LNCAP (cell line): ENCODE measurements at regions not wholly inside any gene's neighbourhood (a gene's known extent, or its start where the extent isn't known, plus 50 kb on each side); places are given as distances from the start of the nearest gene placed in this dataset.

ENCODE experiments used
- TF ChIP-seq, protein P1 (sequence below): fragments of 450-650 bp; IDR thresholded peaks from 2 replicates; pipeline ENCODE4 v1.5.1; 2017; ENCODE audit warnings: mild to moderate bottlenecking

DNA sequence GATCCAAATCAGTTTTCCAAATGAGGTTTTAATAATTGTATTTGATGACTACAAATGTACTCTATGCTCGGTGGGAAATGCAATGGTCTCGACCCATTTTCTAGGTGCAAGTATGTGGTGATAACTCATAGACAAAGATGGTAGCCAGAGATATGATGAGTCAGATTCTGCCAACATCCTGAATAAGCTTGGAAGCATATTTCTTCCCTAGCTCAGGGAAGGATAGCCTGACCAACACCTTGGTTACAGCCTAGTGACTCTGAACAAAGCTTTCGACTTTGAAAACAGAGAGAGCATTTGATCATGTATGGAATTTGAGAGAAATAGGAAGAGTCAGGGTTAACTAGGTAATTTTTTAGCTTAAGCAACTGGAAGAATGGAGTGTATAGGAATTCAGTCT is 128.3 kb upstream of the MYOCD start:
- TF ChIP-seq, protein P1, sequence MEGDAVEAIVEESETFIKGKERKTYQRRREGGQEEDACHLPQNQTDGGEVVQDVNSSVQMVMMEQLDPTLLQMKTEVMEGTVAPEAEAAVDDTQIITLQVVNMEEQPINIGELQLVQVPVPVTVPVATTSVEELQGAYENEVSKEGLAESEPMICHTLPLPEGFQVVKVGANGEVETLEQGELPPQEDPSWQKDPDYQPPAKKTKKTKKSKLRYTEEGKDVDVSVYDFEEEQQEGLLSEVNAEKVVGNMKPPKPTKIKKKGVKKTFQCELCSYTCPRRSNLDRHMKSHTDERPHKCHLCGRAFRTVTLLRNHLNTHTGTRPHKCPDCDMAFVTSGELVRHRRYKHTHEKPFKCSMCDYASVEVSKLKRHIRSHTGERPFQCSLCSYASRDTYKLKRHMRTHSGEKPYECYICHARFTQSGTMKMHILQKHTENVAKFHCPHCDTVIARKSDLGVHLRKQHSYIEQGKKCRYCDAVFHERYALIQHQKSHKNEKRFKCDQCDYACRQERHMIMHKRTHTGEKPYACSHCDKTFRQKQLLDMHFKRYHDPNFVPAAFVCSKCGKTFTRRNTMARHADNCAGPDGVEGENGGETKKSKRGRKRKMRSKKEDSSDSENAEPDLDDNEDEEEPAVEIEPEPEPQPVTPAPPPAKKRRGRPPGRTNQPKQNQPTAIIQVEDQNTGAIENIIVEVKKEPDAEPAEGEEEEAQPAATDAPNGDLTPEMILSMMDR: no peak

DNA sequence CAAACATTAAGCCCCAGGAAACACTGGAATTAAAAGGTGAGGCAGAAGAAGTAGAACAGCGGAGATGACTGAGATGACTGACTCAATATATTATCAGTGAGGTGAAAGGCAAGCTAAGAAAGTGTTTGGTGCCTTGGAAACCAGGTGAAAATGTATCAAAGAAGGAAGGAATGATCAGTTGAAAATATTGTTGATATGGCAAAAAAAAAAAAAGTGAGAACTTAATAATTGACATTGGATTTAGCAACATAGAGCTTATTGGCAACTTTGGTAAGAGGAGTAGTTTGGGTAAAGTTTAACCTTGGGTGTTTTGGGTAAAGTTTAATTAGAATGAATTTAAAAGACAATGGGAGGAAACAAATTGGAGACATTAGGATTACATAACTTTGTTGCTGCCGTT is 127.7 kb upstream of the MYOCD start:
- TF ChIP-seq, protein P1: no peak

DNA sequence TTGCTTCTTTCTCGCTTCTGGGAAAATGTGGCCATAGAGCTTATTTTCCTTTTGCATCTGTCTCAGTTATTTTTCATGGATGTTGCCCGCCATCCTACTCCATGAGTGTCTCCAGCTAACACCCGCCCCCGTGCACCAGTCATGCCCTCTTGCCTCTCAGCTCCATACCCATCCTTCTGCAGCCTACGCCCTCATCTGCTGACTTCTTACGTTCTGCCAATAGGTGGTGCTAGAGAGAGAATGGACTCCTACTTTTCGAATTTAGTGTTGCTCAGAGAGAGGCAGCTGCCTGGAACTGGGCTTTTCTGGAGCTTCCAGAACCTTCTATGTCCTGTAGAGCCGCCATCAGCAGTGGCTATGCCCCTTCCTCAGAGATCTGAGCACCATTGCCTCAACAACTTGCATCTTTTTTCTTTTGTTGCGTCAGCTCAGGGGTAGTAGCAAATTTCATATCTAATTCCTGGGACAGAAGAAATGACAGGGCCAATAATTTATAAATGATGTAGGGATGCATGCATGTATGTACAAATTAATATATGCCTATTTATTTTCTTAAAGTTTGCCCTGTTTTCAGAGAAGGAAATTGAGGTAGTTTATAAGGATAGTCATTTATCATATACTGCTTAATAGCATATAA is 119.7 kb upstream of the MYOCD start:
- TF ChIP-seq, protein P1: peak; percentile 79

DNA sequence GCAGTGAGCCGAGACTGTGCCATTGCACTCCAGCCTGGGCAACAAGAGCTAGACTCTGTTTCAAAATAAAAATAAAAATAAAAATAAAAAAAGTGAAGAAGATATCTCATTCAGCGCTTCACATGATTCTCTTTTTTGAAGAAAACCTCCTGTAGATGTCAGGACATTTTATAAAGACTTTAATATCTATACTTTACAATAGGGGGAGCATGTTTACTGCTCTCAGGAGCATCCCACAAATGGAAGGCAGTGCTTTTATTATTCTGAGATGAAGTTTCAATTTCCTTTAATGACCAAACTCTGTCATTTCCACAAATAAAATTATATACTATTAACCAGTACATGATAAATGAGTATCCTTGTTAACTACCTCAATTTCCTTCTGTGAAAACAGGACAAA is 118.7 kb upstream of the MYOCD start:
- TF ChIP-seq, protein P1: no peak

DNA sequence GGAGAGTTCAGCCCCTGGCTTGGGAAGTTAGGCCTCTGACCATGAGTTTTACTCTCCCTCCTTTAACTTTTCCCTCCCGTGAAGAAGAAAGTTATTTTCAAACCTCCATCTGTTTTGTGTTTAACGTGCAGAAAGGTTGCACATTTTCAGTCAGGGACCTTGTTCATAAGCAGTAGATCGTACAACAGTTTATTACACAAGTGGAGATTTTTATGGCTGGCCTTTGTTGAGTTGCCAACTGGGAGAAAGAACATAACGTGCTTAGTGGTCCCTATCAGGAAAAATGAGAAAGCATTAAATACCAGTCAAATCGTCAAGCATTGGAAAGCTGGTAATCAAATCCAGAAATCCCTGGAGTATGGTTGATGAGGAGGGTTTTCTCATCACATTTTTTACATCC is 117.9 kb upstream of the MYOCD start:
- TF ChIP-seq, protein P1: no peak

DNA sequence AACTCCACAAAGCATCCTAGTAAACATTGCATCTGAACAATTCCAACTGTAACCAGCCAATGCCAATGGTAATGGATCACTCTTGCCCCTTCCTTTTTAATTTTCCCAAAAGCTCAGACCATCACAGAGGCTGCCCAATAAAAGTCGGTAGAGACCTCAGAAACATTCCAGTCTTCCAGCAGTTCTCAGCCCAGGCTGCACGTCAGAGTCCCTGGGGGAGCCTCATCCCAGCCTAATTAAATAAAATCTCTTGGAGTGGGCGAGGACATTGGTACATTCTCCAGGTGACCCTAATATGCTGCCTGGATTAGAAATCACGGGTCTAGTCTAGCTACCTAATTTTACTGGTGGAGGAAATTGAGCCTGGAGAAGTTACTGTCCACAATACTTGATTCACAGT is 117.1 kb upstream of the MYOCD start:
- TF ChIP-seq, protein P1: no peak

DNA sequence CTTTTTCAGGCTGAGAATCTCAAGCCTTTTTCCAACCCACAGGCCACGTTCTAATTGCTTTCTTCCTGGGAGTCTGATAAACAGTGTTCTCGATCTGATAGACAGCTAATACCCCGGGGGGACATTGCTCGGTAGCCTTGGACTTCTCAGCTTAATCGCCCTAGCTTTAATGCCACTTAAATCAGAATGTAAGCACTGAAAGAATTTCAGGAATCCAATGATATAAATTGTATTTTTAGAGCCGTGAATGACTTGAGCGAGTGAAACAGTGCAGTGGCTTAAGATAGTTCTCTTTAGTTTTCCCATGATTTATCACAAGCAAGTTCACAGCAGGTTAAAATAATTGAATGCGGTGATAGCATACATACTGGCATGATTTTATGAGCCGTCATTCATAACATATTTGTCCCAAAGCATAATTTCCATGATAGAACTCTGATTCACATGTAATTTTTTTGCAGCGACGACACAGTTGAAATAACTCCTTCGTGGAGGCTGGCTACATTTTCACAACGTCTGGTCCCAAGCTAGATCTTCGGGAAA is 116.1 kb upstream of the MYOCD start:
- TF ChIP-seq, protein P1: no peak

DNA sequence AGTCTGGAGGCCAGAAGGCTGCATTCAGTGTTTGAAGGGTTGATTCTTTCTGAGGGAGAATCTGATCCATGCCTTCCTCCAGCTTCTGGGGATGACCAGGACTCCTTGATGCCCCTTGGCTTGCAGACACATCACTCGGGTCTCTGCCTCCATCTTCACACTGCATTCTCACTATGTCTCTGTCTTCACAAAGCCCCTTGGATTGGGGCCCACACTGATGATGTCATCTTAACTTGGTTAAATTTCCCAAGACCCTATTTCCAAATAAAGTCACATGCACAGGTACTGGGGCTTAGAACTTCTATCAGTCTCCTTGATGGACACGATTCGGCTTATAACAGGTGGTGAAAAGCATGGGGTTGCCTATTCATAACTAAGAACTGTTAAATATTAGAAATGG is 112.1 kb upstream of the MYOCD start:
- TF ChIP-seq, protein P1: no peak
